ENCODE measurements at regions not wholly inside any gene's neighbourhood (a gene's known extent, or its start where the extent isn't known, plus 50 kb on each side); places are given as distances from the start of the nearest gene placed in this dataset.

DNA sequence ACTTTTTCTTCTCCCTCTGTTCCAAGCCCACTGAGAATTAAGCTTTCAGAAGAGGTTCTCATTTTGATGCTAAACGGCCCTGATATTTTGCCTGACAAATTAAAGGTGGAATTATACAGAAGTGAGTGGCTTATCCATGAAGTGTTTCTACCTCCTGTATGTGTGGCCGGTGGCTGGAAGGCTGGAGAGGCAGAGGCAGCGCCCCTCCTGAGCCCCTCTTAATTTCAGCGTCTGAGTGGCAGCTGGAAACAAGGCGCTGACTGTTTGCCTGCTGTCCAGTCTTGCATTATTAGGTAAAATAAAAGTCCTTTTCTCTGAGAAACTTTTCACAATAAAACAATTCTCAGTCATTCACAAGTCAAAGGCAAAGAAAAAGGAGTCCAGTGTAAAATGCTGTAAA is 685.7 kb downstream of the MCTP2 start:
- no peak for TF ChIP-seq POLR2A (IDR thresholded peaks at IDR 0.05)
- TF ChIP-seq, protein P1, sequence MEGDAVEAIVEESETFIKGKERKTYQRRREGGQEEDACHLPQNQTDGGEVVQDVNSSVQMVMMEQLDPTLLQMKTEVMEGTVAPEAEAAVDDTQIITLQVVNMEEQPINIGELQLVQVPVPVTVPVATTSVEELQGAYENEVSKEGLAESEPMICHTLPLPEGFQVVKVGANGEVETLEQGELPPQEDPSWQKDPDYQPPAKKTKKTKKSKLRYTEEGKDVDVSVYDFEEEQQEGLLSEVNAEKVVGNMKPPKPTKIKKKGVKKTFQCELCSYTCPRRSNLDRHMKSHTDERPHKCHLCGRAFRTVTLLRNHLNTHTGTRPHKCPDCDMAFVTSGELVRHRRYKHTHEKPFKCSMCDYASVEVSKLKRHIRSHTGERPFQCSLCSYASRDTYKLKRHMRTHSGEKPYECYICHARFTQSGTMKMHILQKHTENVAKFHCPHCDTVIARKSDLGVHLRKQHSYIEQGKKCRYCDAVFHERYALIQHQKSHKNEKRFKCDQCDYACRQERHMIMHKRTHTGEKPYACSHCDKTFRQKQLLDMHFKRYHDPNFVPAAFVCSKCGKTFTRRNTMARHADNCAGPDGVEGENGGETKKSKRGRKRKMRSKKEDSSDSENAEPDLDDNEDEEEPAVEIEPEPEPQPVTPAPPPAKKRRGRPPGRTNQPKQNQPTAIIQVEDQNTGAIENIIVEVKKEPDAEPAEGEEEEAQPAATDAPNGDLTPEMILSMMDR (IDR thresholded peaks at IDR 0.05), result no peak

Data from uterus (tissue), 2 donors.